ENCODE measurements at regions not wholly inside any gene's neighbourhood (a gene's known extent, or its start where the extent isn't known, plus 50 kb on each side); places are given as distances from the start of the nearest gene placed in this dataset.
"Not testable (repeated sequence)": the region's sequence is repeated elsewhere in the genome, so short reads cannot be mapped to it uniquely, and the experiment has no call there.

GRCh38 chr6:112960130-112960529 is 613.0 kb downstream of the RFPL4B start:
- not testable (repeated sequence) for TF ChIP-seq CTCF (IDR thresholded peaks at IDR 0.05 in 2 of 3, conservative IDR thresholded peaks at IDR 0.05 in 1 of 3; ENCODE audit: borderline replicate concordance in 1 of 3, insufficient read depth in 1 of 3, low read depth in 2 of 3, low read length in 2 of 3); TCF7L2 (IDR thresholded peaks at IDR 0.05; ENCODE audit: borderline replicate concordance, extremely low read depth, insufficient read depth, insufficient read length); EZH2phosphoT487 (IDR thresholded peaks at IDR 0.05; ENCODE audit: borderline replicate concordance); SP1 (IDR thresholded peaks at IDR 0.05; ENCODE audit: low read depth); POLR2AphosphoS5 (IDR thresholded peaks at IDR 0.05; ENCODE audit: low read depth, low read length); SIN3A (IDR thresholded peaks at IDR 0.05; ENCODE audit: low read depth); CEBPB (IDR thresholded peaks at IDR 0.05; ENCODE audit: low read depth); POLR2A (IDR thresholded peaks at IDR 0.05; ENCODE audit: borderline replicate concordance, extremely low read depth, insufficient read depth, insufficient read length); REST (IDR thresholded peaks at IDR 0.05; ENCODE audit: low read depth); JUND (IDR thresholded peaks at IDR 0.05); EZH2 (IDR thresholded peaks at IDR 0.05)
- TF ChIP-seq, protein P1, sequence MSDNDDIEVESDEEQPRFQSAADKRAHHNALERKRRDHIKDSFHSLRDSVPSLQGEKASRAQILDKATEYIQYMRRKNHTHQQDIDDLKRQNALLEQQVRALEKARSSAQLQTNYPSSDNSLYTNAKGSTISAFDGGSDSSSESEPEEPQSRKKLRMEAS (IDR thresholded peaks at IDR 0.05): not testable (repeated sequence)
- TF ChIP-seq, protein P2, sequence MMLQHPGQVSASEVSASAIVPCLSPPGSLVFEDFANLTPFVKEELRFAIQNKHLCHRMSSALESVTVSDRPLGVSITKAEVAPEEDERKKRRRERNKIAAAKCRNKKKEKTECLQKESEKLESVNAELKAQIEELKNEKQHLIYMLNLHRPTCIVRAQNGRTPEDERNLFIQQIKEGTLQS (IDR thresholded peaks at IDR 0.05): not testable (repeated sequence)
